Naive thymus-derived CD8-positive, alpha-beta T cell (primary cell): ENCODE measurements at regions not wholly inside any gene's neighbourhood (a gene's known extent, or its start where the extent isn't known, plus 50 kb on each side); places are given as distances from the start of the nearest gene placed in this dataset.

Source experiments
- ATAC-seq, 2 donors: fragments of 150-1000 bp; cut with Tn5 transposase in 1 of 2; sonication (Bioruptor Pico), chemical (Tn5 transposase) in 1 of 2; 1 replicate in 1 of 2; 2 replicates in 1 of 2; pipeline ENCODE4 v1.10.0; 2021; ENCODE audit warnings: mild to moderate bottlenecking in 2 of 2, moderate library complexity in 2 of 2
- POLR2A ChIA-PET: fragments of 350-600 bp; sonication (Branson Sonifier 250); formaldehyde crosslinking; loops from one replicate; lab custom pipeline; 2021; ENCODE audit warnings: antibody characterized with exemption; lab: Charles Lee
- DNase-seq, 10 donors: peaks; one replicate each; pipeline versions ENCODE4 v3.0.0 to v3.0.0-alpha.2; 2020 to 2022
- H3K27ac Mint-ChIP-seq, 10 donors: one replicate each; pipeline ENCODE4 v1.8.0; 2020 to 2022; ENCODE audit warnings: mild to moderate bottlenecking in 10 of 10, mixed read lengths in 10 of 10, moderate library complexity in 4 of 10, inconsistent platforms in 1 of 10
- H3K27me3 Mint-ChIP-seq, 5 donors: one replicate each; pipeline ENCODE4 v1.8.0; 2021 to 2022; ENCODE audit warnings: mixed read lengths in 5 of 5
- H3K36me3 Mint-ChIP-seq, 3 donors: one replicate each; pipeline ENCODE4 v1.8.0; 2020 to 2022; ENCODE audit warnings: mixed read lengths in 3 of 3, mild to moderate bottlenecking in 2 of 3, inconsistent platforms in 1 of 3
- H3K4me1 Mint-ChIP-seq, 4 donors: one replicate each; pipeline ENCODE4 v1.8.0; 2021 to 2022; ENCODE audit warnings: mixed read lengths in 4 of 4
- H3K4me3 Mint-ChIP-seq, 10 donors: one replicate each; pipeline ENCODE4 v1.8.0; 2020 to 2022; ENCODE audit warnings: mild to moderate bottlenecking in 10 of 10, mixed read lengths in 10 of 10, moderate library complexity in 6 of 10, inconsistent platforms in 1 of 10
- H3K9me3 Mint-ChIP-seq, 9 donors: one replicate each; pipeline ENCODE4 v1.8.0; 2020 to 2022; ENCODE audit warnings: mixed read lengths in 9 of 9, mild to moderate bottlenecking in 3 of 9, inconsistent platforms in 1 of 9, moderate library complexity in 1 of 9

DNA sequence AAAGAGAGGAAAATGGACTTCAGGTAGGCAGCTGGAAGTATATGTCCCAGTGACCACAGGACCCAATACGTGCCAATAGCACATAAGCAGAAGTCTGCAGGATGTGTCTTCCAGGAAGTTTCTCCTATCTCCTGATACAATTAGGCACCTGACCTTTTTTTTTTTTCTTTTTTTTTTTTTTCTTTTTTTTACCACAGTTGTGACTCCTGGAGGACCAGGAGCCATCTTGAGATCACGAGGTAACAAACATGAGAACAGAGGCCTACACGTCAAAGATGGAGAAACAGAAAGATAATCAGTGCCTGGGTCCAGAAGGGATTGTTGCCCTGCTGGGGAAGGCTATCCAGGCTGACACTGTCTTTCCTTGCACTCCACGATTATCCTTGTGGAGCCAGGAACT, 312.4 kb upstream of the NEBL start:
- Mint-ChIP-seq H3K36me3 (peaks cover 0 to 10% (median 6%) of the 10 kb centered on the region in 3 donors), H3K27ac (no peak overlapping the region), H3K4me3 (no peak overlapping the region), H3K27me3 (peaks cover 0 to 5% (median 2%) of the 10 kb centered on the region in 5 donors), H3K9me3 (peaks cover 0 to 17% (median 9%) of the 10 kb centered on the region in 9 donors), H3K4me1 (no peaks in the 10 kb centered on the region)
- no peak for DNase-seq
- POLR2A ChIA-PET = no interaction called here
- ATAC-seq = no peak

DNA sequence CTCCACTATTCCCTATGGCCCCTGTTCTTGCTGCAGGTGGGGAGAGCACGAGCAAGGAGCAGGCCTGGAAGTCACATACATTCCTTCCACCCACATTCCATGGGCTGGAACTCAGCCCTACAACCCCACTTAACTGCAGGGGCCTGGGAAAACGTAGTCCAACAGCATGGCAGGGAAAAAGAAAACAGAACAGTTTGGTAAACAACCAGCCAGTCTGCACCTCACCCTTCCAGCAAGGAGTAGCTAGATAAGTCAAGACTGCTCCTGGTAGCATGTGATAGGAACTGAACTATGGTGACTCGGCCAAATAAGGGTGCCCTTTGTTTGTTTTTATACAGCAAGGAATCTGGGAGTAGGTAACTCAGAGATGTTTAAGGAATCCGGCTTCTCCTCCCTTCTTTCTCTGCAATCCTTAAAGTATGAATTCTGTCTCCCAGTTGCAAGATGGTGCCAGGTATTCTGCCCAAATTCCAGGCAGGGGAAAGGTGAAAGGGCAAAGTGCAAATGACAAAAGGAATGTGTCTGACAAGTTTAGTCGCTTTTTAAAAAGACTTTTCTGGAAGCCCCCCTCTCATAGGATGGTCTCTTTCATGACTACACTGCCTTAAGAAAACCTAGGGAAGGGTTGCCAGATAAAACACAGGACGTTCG, 311.7 kb upstream of the NEBL start:
- DNase-seq (no peak), ATAC-seq (no peak)
- Mint-ChIP-seq H3K27me3 (peaks cover under 1 to 6% (median 2%) of the 10 kb centered on the region in 5 donors), H3K4me3 (no peak overlapping the region), H3K9me3 (peaks cover 0 to 17% (median 9%) of the 10 kb centered on the region in 9 donors), H3K4me1 (no peaks in the 10 kb centered on the region), H3K36me3 (peaks cover 0 to 10% (median 6%) of the 10 kb centered on the region in 3 donors), H3K27ac (no peak overlapping the region)
- POLR2A ChIA-PET = no interaction called here

- no peaks in the 10 kb centered on the region for H3K4me1 Mint-ChIP-seq
- H3K9me3 Mint-ChIP-seq = peaks cover 0 to 17% (median 9%) of the 10 kb centered on the region in 9 donors
- no peak overlapping the region for H3K4me3 Mint-ChIP-seq
- peaks cover 3 to 10% (median 6%) of the 10 kb centered on the region in 5 donors for H3K27me3 Mint-ChIP-seq
- peaks cover 0 to 10% (median 6%) of the 10 kb centered on the region in 3 donors for H3K36me3 Mint-ChIP-seq
- no peak overlapping the region for H3K27ac Mint-ChIP-seq
- no peak for DNase-seq
- POLR2A ChIA-PET = no interaction called here
- no peak for ATAC-seq
These were observed 310.9 kb upstream of the NEBL start for GRCh38 chr10:21207852-21208646.

DNA sequence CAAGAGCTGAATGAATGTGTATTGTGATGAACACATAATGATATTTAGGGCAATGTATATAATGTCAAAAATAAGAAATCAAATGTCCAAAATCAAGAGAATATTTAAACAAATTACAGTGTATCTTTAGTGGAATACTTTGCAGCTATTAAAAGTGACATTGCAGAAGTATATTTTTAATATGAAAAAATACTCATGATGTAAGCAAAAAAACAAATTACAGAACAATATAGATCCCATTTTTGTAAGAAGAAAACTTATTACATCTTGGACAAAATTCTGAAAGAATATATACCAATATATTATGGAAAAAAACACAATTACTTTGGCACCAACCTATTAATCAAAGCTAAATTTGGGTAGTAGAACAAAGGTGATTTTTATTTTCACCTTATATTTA, 308.2 kb upstream of the NEBL start:
- Mint-ChIP-seq H3K4me1 (no peaks in the 10 kb centered on the region), H3K27ac (no peak overlapping the region), H3K9me3 (peaks cover 0 to 22% (median 9%) of the 10 kb centered on the region in 9 donors), H3K27me3 (peaks cover 3 to 17% (median 8%) of the 10 kb centered on the region in 5 donors), H3K36me3 (peaks cover 0 to 10% (median 6%) of the 10 kb centered on the region in 3 donors), H3K4me3 (no peak overlapping the region)
- ATAC-seq (no peak), DNase-seq (no peak)
- POLR2A ChIA-PET = no interaction called here

DNA sequence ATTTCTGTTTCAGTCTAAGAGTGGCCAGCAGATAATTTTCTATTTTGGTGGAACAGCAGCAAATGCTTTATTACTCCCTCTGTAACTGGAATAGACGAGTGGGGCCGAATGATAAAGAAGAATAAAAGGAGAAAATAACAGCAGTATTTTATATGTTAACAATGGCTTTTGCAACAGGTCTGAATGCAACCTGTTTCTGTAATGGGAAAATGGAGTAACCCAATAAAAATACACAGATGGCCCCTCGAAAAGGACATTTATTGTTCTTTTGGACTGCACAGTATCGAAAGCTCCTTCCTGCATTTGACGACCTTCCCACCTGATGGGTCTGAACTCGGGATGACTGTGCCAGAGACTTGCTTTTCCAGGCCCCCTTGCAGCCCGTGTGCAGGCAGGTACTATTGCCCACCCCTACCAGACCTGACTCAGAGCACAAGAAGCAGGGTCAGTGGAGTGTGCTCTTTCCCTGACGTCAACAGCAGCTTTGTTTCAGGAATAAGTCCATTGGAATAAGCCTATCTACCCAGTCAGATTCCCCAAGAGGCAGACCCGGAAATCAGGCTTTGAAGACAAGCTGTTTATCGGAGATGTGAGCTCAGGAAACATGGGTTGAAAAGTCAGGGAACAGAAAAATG, 306.5 kb upstream of the NEBL start:
- Mint-ChIP-seq H3K4me3 (no peak overlapping the region), H3K36me3 (peaks cover 0 to 11% (median 6%) of the 10 kb centered on the region in 3 donors), H3K27ac (no peak overlapping the region), H3K9me3 (peaks cover 0 to 26% (median 9%) of the 10 kb centered on the region in 9 donors), H3K4me1 (no peaks in the 10 kb centered on the region), H3K27me3 (peaks cover 3 to 17% (median 7%) of the 10 kb centered on the region in 5 donors)
- DNase-seq (no peak), ATAC-seq (no peak)
- POLR2A ChIA-PET = no interaction called here

GRCh38 chr10:21202776-21203462, 305.8 kb upstream of the NEBL start:
- Mint-ChIP-seq H3K36me3 (peaks cover 0 to 15% (median 6%) of the 10 kb centered on the region in 3 donors), H3K9me3 (peaks cover 4 to 30% (median 13%) of the 10 kb centered on the region in 9 donors), H3K27me3 (peaks cover 5 to 17% (median 8%) of the 10 kb centered on the region in 5 donors), H3K4me1 (no peaks in the 10 kb centered on the region), H3K27ac (no peak overlapping the region), H3K4me3 (no peak overlapping the region)
- ATAC-seq (no peak), DNase-seq (no peak)
- POLR2A ChIA-PET = no interaction called here

DNA sequence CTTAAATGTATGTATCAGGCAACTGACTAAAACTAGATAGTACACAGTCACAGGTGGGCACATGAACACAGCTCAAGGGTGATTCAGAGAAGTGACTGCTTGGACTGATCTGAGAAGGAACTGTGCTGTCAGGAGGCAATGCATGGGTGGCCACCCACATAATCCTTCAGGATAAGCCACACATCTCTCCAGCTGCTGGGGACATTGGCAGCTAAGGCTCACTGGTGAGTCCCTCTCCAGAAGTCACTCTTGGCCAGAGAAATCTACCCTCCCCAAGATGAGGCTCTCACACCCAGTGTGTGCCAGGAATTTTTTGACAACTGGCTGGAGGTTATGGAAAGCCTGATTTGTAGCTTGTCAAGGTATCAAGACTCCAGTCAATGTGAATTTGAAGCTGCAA, 302.4 kb upstream of the NEBL start:
- POLR2A ChIA-PET = no interaction called here
- DNase-seq (no peak), ATAC-seq (no peak)
- peaks cover 8 to 32% (median 15%) of the 10 kb centered on the region in 9 donors for H3K9me3 Mint-ChIP-seq
- H3K27me3 Mint-ChIP-seq = peaks cover 5 to 17% (median 11%) of the 10 kb centered on the region in 5 donors
- no peaks in the 10 kb centered on the region for H3K4me1 Mint-ChIP-seq
- no peak overlapping the region for H3K27ac Mint-ChIP-seq
- peaks cover 0 to 18% (median 0%) of the 10 kb centered on the region in 3 donors for H3K36me3 Mint-ChIP-seq
- H3K4me3 Mint-ChIP-seq = no peak overlapping the region

DNA sequence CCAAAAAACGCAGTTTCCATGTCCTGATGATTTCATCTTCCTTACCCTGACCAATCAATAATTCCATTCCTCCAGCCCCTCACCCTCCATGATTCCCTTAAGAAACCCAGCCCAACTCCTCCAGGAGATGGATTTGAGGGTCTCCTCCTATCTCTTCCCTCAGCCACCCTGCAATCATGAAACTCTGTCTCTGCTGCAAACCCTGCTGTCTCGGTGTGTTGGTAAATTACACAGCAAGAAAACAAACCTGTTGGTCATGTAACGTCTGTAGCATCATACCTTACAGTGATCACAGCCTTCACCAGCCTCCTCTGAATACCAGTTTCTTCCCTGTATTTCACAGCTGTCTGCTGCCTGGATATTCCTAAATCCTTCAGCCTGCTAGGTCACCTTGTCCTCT, 300.7 kb upstream of the NEBL start:
- no peak for ATAC-seq
- DNase-seq = no peak
- H3K9me3 Mint-ChIP-seq = peaks cover 8 to 32% (median 15%) of the 10 kb centered on the region in 9 donors
- no peaks in the 10 kb centered on the region for H3K4me1 Mint-ChIP-seq
- H3K36me3 Mint-ChIP-seq = peaks cover 0 to 18% (median 0%) of the 10 kb centered on the region in 3 donors
- H3K27ac Mint-ChIP-seq = no peak overlapping the region
- H3K27me3 Mint-ChIP-seq = peaks cover 3 to 13% (median 10%) of the 10 kb centered on the region in 5 donors
- no peak overlapping the region for H3K4me3 Mint-ChIP-seq
- POLR2A ChIA-PET = no interaction called here

DNA sequence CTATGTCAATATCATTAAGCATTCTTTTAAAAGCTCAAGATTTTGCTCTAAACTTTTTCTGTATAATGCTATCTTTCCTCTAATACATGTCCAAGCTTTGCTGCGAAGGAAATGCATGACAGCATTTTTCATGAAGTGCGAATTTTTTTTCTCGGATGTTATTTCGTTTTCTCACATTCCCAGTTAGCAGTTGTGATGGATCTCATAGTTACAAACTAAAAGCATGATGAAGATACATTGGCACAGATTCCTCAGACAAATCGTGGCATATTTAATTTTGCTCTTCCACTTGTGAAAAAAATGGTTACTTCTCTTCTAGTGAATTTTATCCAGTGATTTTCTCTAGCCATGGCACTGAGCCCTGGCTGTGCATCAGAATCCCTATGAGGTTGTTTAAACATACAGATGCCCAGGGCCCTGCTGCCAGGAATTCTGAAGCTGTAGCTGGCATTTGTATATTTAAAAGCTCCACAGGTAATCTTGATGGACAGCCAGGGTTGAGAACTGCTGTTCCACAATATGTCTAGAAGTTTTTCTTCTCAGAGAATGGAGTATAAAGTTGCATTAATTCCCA, 299.8 kb upstream of the NEBL start:
- peaks cover 4 to 18% (median 12%) of the 10 kb centered on the region in 5 donors for H3K27me3 Mint-ChIP-seq
- ATAC-seq (no peak), DNase-seq (no peak)
- no peaks in the 10 kb centered on the region for H3K4me1 Mint-ChIP-seq
- H3K27ac Mint-ChIP-seq = no peak overlapping the region
- POLR2A ChIA-PET = no interaction called here
- no peak overlapping the region for H3K4me3 Mint-ChIP-seq
- peaks cover 8 to 32% (median 15%) of the 10 kb centered on the region in 9 donors for H3K9me3 Mint-ChIP-seq
- H3K36me3 Mint-ChIP-seq = peaks cover 0 to 18% (median 0%) of the 10 kb centered on the region in 3 donors

DNA sequence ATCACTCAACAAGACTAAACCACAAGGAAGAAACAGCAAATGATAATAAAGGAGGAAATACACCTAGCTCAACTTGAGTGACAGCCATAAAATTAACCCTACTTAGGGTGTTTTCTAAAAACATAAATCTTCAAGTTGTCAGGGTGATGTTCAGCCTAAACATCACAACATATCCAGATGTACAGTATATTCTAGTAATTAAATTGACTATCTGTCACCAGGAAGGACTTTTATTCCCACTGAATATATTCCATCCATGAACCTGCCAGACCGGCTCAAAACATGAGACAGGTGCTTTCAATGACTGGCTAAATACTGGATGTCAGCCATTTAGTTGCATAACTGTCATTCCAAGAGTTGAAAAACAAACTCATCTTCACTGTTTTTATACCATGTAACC, 298.1 kb upstream of the NEBL start:
- no peak for ATAC-seq
- peaks cover 8 to 25% (median 15%) of the 10 kb centered on the region in 9 donors for H3K9me3 Mint-ChIP-seq
- H3K4me3 Mint-ChIP-seq = no peak overlapping the region
- H3K27ac Mint-ChIP-seq = no peak overlapping the region
- H3K36me3 Mint-ChIP-seq = peaks cover 0 to 18% (median 0%) of the 10 kb centered on the region in 3 donors
- DNase-seq = no peak
- no peaks in the 10 kb centered on the region for H3K4me1 Mint-ChIP-seq
- POLR2A ChIA-PET = no interaction called here
- peaks cover 5 to 13% (median 10%) of the 10 kb centered on the region in 5 donors for H3K27me3 Mint-ChIP-seq

DNA sequence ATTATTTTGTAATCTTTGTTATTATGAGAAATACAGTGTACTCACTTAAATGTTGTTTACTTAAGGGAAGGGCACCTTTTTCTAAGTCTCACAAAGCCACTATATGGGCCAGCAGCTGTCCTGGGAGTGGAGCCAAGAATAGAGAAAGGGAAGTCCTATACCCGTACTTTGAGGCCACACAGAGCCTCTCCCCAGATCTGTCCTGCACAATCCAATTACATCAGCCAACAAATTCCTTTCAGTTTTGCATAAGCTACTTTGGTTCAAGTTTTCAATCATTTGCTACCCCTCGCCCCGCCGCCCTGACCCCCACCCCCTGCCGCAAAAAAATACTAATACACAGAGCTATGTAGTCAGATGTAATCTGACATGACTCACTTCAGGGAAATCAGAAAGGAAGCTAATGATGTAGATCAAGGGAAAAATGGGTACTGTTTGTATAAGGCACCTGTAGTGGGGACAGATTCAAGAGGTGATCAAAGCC, 297.4 kb upstream of the NEBL start:
- POLR2A ChIA-PET = no interaction called here
- DNase-seq = no peak

GRCh38 chr10:21193196-21193595, 296.1 kb upstream of the NEBL start:
- H3K4me1 Mint-ChIP-seq = no peaks in the 10 kb centered on the region
- DNase-seq (no peak), ATAC-seq (no peak)
- no peak overlapping the region for H3K4me3 Mint-ChIP-seq
- H3K36me3 Mint-ChIP-seq = peaks cover 0 to 17% (median 0%) of the 10 kb centered on the region in 3 donors
- no peak overlapping the region for H3K27ac Mint-ChIP-seq
- POLR2A ChIA-PET = no interaction called here
- peaks cover 5 to 13% (median 8%) of the 10 kb centered on the region in 5 donors for H3K27me3 Mint-ChIP-seq
- peaks cover 5 to 22% (median 13%) of the 10 kb centered on the region in 9 donors for H3K9me3 Mint-ChIP-seq

More for the DNA sequence above, 297.4 kb upstream of the NEBL start:
- Mint-ChIP-seq H3K4me1 (no peaks in the 10 kb centered on the region), H3K27ac (no peak overlapping the region), H3K27me3 (peaks cover 5 to 13% (median 10%) of the 10 kb centered on the region in 5 donors), H3K36me3 (peaks cover 0 to 22% (median 0%) of the 10 kb centered on the region in 3 donors), H3K9me3 (peaks cover 8 to 24% (median 15%) of the 10 kb centered on the region in 9 donors), H3K4me3 (no peak overlapping the region)
- ATAC-seq = no peak
